GM12872 (cell line): ENCODE measurements at regions not wholly inside any gene's neighbourhood (a gene's known extent, or its start where the extent isn't known, plus 50 kb on each side); places are given as distances from the start of the nearest gene placed in this dataset.

Experiments
- TF ChIP-seq, protein P1 (sequence below): IDR thresholded peaks from 3 replicates; pipeline ENCODE4 v1.5.1; 2011; ENCODE audit warnings: low read depth, mild to moderate bottlenecking, low read length, moderate library complexity; ENCODE audit not compliant: insufficient read depth

- TF ChIP-seq, protein P1, sequence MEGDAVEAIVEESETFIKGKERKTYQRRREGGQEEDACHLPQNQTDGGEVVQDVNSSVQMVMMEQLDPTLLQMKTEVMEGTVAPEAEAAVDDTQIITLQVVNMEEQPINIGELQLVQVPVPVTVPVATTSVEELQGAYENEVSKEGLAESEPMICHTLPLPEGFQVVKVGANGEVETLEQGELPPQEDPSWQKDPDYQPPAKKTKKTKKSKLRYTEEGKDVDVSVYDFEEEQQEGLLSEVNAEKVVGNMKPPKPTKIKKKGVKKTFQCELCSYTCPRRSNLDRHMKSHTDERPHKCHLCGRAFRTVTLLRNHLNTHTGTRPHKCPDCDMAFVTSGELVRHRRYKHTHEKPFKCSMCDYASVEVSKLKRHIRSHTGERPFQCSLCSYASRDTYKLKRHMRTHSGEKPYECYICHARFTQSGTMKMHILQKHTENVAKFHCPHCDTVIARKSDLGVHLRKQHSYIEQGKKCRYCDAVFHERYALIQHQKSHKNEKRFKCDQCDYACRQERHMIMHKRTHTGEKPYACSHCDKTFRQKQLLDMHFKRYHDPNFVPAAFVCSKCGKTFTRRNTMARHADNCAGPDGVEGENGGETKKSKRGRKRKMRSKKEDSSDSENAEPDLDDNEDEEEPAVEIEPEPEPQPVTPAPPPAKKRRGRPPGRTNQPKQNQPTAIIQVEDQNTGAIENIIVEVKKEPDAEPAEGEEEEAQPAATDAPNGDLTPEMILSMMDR, result no peak
These were observed 502.9 kb downstream of the GRIN2A start for GRCh38 chr16:9679213-9679767.

GRCh38 chr16:9680019-9680655, 502.1 kb downstream of the GRIN2A start:
- TF ChIP-seq, protein P1, result no peak

DNA sequence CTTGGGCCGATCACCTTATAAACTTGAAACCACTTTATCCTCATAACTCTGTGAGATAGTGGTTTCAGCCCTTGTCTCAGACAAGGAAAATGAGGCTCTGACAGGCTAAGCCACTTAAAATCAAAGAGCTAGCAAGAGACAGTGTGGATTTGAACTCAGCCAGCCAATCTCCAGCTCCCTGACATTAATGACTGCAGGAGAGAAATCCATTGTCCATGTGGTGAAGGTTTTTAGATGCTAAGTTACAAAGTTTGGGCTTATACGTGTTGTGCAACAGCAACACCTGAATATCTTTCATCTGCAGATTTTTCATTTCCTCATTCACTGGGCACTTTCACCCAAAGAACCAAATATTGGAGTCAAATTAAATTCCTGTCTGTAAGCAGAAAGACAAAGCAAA, 501.3 kb downstream of the GRIN2A start:
- TF ChIP-seq, protein P1, result no peak

GRCh38 chr16:9681508-9681907, 500.7 kb downstream of the GRIN2A start:
- TF ChIP-seq, protein P1, result no peak

DNA sequence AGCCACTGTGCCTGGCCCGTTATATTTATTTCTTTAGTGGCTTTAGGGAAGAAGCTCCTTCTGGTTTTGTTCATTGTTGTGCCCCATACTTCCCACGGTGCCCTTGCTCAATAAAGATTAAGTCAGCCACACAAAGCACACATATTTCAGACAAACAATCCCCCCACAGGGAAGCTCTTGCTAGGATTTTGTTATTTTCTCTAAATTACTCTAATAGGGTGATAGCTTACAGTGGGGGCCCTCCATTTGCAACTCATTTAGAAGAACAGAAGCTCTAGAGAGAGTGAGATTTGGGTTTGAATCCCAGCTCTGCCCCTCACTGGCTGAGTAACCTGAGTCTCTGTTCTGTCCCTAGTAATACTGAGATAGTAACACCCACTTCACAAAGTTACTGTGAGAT, 499.9 kb downstream of the GRIN2A start:
- TF ChIP-seq, protein P1, result no peak

- TF ChIP-seq, protein P1, result no peak
These were observed 498.6 kb downstream of the GRIN2A start for GRCh38 chr16:9683677-9684076.

DNA sequence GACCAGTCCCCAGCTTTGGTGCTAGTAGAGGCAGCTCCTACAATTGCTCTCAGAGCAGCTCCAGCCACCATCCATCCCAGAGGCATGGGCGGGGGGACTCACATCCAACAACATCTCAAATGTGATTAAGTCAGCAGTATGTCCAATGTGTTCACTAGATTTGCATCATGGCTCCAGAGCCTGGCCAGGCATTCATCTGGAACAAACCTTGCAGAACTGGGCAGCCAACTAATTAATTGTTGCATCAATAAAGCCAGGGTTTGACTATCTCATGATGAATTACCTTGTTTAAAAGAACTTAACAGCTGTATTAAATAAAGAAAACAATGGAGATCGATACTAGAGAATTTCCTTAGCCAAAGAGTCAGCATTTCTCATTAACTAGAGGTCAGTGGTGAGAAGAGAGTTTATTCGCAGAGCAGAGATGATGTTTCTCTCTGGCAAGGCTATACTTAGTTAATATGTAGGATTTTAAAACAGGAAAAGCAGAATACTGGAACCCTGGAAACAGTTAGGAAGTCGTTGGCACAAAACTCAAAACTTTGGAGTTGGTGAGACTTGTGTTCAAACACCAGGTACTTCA, 494.4 kb downstream of the GRIN2A start:
- TF ChIP-seq, protein P1, result no peak
